ENCODE measurements at regions not wholly inside any gene's neighbourhood (a gene's known extent, or its start where the extent isn't known, plus 50 kb on each side); places are given as distances from the start of the nearest gene placed in this dataset.

- BruUV-seq (replicated peaks): no TSS peak
- intact Hi-C loops (cut with micrococcal nuclease; ENCODE audit: unreplicated experiment): no loop called here
- CTCF ChIA-PET: no interaction called here
Observed at GRCh38 chr4:35800669-35801068, 443.6 kb downstream of the ARAP2 start.

DNA sequence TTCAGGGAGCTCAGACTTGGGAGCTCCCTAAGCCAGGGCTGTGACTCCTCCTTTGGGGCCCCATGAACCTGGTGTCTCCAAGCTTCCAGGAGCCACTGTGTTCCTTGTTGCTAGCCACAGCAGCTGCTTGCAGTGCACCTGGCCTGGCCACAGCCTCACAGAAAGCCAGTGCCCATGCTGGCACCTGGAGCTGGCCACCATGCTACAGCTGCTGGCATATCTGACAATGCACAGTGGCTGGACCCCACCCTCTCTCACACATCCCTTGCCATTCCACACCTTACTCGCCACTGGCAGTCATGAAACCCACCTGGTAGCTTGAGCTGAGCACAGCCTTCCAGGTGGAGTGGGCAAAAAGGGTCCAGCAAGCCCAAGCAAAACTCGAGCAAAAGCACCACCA is 441.7 kb downstream of the ARAP2 start:
- no peak overlapping the region for H3K27ac ChIP-seq (ENCODE audit: low read depth, low read length, poor library complexity, severe bottlenecking)
- intact Hi-C loops (cut with micrococcal nuclease; ENCODE audit: unreplicated experiment): no loop called here
- H3K9me3 ChIP-seq (ENCODE audit: low read depth, low read length, poor library complexity, severe bottlenecking): no peaks in the 10 kb centered on the region
- CTCF ChIA-PET: no interaction called here
- no peaks in the 10 kb centered on the region for H3K4me1 ChIP-seq (ENCODE audit: insufficient read depth, low read length, poor library complexity, severe bottlenecking)
- no peaks in the 10 kb centered on the region for H3K36me3 ChIP-seq (ENCODE audit: insufficient read depth, low read length, poor library complexity, severe bottlenecking)
- no TSS peak for BruUV-seq (replicated peaks)
- TF ChIP-seq EZH2 (IDR thresholded peaks at IDR 0.05; ENCODE audit: borderline replicate concordance, low read depth, low read length, poor library complexity, severe bottlenecking): no peak
- TF ChIP-seq, protein P1, sequence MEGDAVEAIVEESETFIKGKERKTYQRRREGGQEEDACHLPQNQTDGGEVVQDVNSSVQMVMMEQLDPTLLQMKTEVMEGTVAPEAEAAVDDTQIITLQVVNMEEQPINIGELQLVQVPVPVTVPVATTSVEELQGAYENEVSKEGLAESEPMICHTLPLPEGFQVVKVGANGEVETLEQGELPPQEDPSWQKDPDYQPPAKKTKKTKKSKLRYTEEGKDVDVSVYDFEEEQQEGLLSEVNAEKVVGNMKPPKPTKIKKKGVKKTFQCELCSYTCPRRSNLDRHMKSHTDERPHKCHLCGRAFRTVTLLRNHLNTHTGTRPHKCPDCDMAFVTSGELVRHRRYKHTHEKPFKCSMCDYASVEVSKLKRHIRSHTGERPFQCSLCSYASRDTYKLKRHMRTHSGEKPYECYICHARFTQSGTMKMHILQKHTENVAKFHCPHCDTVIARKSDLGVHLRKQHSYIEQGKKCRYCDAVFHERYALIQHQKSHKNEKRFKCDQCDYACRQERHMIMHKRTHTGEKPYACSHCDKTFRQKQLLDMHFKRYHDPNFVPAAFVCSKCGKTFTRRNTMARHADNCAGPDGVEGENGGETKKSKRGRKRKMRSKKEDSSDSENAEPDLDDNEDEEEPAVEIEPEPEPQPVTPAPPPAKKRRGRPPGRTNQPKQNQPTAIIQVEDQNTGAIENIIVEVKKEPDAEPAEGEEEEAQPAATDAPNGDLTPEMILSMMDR (conservative IDR thresholded peaks at IDR 0.05; ENCODE audit: low read depth, low read length): no peak
- H3K27me3 ChIP-seq (replicated peaks; ENCODE audit: insufficient read depth, low read depth, low read length, poor library complexity): no peaks in the 10 kb centered on the region
- no peak overlapping the region for H3K4me3 ChIP-seq (ENCODE audit: low read depth, low read length, poor library complexity, severe bottlenecking)
- DNase-seq (ENCODE audit: low spot score): no peak
- POLR2A ChIA-PET (ENCODE audit: low non-redundant PET): no interaction called here

More at GRCh38 chr4:35800669-35801068, 443.6 kb downstream of the ARAP2 start:
- no peaks in the 10 kb centered on the region for H3K4me1 ChIP-seq (ENCODE audit: insufficient read depth, low read length, poor library complexity, severe bottlenecking)
- TF ChIP-seq, protein P1 (conservative IDR thresholded peaks at IDR 0.05; ENCODE audit: low read depth, low read length): no peak
- no peak for TF ChIP-seq EZH2 (IDR thresholded peaks at IDR 0.05; ENCODE audit: borderline replicate concordance, low read depth, low read length, poor library complexity, severe bottlenecking)
- H3K9me3 ChIP-seq (ENCODE audit: low read depth, low read length, poor library complexity, severe bottlenecking): peaks cover 12% of the 10 kb centered on the region
- no peaks in the 10 kb centered on the region for H3K27me3 ChIP-seq (replicated peaks; ENCODE audit: insufficient read depth, low read depth, low read length, poor library complexity)
- no peaks in the 10 kb centered on the region for H3K36me3 ChIP-seq (ENCODE audit: insufficient read depth, low read length, poor library complexity, severe bottlenecking)
- no peak for DNase-seq (ENCODE audit: low spot score)
- POLR2A ChIA-PET (ENCODE audit: low non-redundant PET): no interaction called here
- no peak overlapping the region for H3K27ac ChIP-seq (ENCODE audit: low read depth, low read length, poor library complexity, severe bottlenecking)
- H3K4me3 ChIP-seq (ENCODE audit: low read depth, low read length, poor library complexity, severe bottlenecking): no peak overlapping the region

DNA sequence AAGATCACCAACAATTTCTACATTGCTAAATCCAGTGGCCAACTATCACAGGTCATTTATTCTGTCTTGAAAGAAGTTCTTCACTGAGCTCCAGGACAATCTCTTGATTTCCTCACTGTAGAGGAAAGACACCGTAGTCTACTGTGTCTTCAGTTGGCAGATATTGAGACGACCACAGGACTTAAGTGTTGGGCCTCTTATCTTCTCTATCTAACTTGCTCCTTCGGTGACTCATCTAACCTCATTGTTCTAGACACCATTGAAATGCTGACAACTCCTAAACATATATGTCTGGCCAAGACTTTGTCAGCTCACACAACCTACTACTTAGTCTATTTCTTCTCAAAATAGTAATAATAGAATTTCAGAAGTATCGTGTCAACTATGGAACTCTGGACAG is 425.8 kb downstream of the ARAP2 start:
- ChIA-PET CTCF (no interaction called here), POLR2A (ENCODE audit: low non-redundant PET) (no interaction called here)
- Histone ChIP-seq H3K27ac (ENCODE audit: low read depth, low read length, poor library complexity, severe bottlenecking) (no peak overlapping the region), H3K4me1 (ENCODE audit: insufficient read depth, low read length, poor library complexity, severe bottlenecking) (no peaks in the 10 kb centered on the region), H3K4me3 (ENCODE audit: low read depth, low read length, poor library complexity, severe bottlenecking) (no peak overlapping the region), H3K9me3 (ENCODE audit: low read depth, low read length, poor library complexity, severe bottlenecking) (peaks cover 11% of the 10 kb centered on the region), H3K27me3 (replicated peaks; ENCODE audit: insufficient read depth, low read depth, low read length, poor library complexity) (no peaks in the 10 kb centered on the region), H3K36me3 (ENCODE audit: insufficient read depth, low read length, poor library complexity, severe bottlenecking) (no peaks in the 10 kb centered on the region)
- intact Hi-C loops (cut with micrococcal nuclease; ENCODE audit: unreplicated experiment): no loop called here
- TF ChIP-seq, protein P1 (conservative IDR thresholded peaks at IDR 0.05; ENCODE audit: low read depth, low read length): no peak
- BruUV-seq (replicated peaks): no TSS peak
- no peak for DNase-seq (ENCODE audit: low spot score)
